Endothelial cell (in vitro differentiated cells): ENCODE measurements at regions not wholly inside any gene's neighbourhood (a gene's known extent, or its start where the extent isn't known, plus 50 kb on each side); places are given as distances from the start of the nearest gene placed in this dataset.

ENCODE experiments used
- DNase-seq: peaks from one replicate; pipeline ENCODE4 v3.0.0; 2021; ENCODE audit warnings: low spot score
- H3K27ac Mint-ChIP-seq: one replicate; pipeline ENCODE4 v1.8.0; 2021; ENCODE audit warnings: mixed read lengths, inconsistent platforms; ENCODE audit not compliant: unreplicated experiment
- H3K27me3 Mint-ChIP-seq: one replicate; pipeline ENCODE4 v1.8.0; 2021; ENCODE audit warnings: mild to moderate bottlenecking, moderate library complexity, mixed read lengths, inconsistent platforms; ENCODE audit not compliant: unreplicated experiment
- H3K36me3 Mint-ChIP-seq: one replicate; pipeline ENCODE4 v1.8.0; 2021; ENCODE audit warnings: mild to moderate bottlenecking, low read depth, mixed read lengths, inconsistent platforms; ENCODE audit not compliant: unreplicated experiment
- H3K4me1 Mint-ChIP-seq: one replicate; pipeline ENCODE4 v1.8.0; 2021; ENCODE audit warnings: mild to moderate bottlenecking, mixed read lengths, inconsistent platforms; ENCODE audit not compliant: unreplicated experiment
- H3K4me3 Mint-ChIP-seq: one replicate; pipeline ENCODE4 v1.8.0; 2021; ENCODE audit warnings: mild to moderate bottlenecking, mixed read lengths, inconsistent platforms; ENCODE audit not compliant: unreplicated experiment
- H3K9me3 Mint-ChIP-seq: one replicate; pipeline ENCODE4 v1.8.0; 2021; ENCODE audit warnings: mixed read lengths, inconsistent platforms; ENCODE audit not compliant: unreplicated experiment
- TF ChIP-seq, protein P1 (sequence below): fragments of 200-600 bp; sonication (generic); IDR thresholded peaks from one replicate; pipeline ENCODE4 v1.5.0; 2021; ENCODE audit warnings: antibody characterized with exemption; ENCODE audit not compliant: unreplicated experiment

DNA sequence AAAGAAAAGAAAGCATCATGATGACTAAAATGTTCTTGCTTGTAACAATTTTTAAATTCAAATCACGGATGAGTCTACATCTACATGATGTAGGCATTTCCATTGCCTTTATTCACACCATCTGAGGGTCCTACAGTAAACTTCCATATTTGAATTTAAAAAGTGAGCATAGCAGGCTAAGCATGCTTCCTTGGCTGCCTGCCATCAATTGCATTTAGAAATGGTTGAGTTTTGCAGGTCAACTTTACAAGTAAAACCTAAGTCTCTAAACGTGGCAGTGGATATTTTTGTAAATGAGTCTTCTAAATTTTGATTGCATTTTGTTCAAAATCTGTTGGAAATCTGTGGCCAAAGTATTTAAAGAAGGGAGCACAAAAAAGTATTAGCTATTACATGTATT lies 136.5 kb upstream of the PTCH1 start:
- no peak for DNase-seq
- no peaks in the 10 kb centered on the region for H3K4me1 Mint-ChIP-seq
- no peaks in the 10 kb centered on the region for H3K36me3 Mint-ChIP-seq
- no peaks in the 10 kb centered on the region for H3K27me3 Mint-ChIP-seq
- no peak overlapping the region for H3K27ac Mint-ChIP-seq
- H3K4me3 Mint-ChIP-seq: no peak overlapping the region
- TF ChIP-seq, protein P1, sequence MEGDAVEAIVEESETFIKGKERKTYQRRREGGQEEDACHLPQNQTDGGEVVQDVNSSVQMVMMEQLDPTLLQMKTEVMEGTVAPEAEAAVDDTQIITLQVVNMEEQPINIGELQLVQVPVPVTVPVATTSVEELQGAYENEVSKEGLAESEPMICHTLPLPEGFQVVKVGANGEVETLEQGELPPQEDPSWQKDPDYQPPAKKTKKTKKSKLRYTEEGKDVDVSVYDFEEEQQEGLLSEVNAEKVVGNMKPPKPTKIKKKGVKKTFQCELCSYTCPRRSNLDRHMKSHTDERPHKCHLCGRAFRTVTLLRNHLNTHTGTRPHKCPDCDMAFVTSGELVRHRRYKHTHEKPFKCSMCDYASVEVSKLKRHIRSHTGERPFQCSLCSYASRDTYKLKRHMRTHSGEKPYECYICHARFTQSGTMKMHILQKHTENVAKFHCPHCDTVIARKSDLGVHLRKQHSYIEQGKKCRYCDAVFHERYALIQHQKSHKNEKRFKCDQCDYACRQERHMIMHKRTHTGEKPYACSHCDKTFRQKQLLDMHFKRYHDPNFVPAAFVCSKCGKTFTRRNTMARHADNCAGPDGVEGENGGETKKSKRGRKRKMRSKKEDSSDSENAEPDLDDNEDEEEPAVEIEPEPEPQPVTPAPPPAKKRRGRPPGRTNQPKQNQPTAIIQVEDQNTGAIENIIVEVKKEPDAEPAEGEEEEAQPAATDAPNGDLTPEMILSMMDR: no peak
- H3K9me3 Mint-ChIP-seq: no peaks in the 10 kb centered on the region

DNA sequence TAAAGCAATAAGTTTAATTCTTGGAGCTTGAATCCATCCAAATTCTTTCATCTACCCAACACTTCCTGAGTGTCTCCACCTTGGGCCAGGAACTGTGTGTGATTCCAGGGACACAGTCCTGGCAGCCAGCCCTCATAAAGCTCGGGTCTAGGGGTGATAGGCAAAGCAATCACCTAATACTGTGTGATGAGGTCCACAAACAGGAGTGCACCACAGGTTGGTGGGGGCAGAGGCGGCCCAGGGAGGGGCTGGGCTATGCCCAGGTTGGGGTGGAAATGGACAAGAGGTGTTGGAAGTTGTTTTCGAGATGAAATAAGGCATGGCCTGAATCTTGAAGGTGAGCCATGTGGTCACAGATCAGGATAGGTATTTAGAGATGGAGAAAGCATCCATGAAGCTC lies 133.9 kb upstream of the PTCH1 start:
- H3K27ac Mint-ChIP-seq: no peak overlapping the region
- H3K9me3 Mint-ChIP-seq: no peaks in the 10 kb centered on the region
- no peaks in the 10 kb centered on the region for H3K4me1 Mint-ChIP-seq
- H3K36me3 Mint-ChIP-seq: no peaks in the 10 kb centered on the region
- H3K4me3 Mint-ChIP-seq: no peak overlapping the region
- H3K27me3 Mint-ChIP-seq: no peaks in the 10 kb centered on the region
- no peak for DNase-seq
- TF ChIP-seq, protein P1: no peak

DNA sequence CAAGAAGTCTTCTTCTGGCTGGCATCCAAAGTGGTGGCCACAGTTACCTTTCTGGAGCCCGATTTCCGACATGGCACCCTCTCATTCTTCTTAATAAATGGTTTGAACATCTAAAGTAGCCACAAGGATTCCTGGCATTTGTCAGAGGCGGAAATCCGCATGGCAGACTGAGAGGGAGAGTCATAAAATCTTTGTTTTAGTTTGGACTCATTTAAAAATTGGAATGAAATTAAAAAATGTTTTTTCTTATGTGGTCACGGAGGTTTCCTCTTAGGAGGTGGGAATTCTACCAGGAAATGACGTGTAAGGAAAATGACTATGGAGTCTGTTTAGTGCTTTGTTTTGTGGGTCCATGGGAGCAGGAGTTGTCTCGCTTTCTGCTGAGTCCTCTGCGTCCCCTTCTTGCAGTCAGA lies 133.0 kb upstream of the PTCH1 start:
- Mint-ChIP-seq H3K9me3 (no peaks in the 10 kb centered on the region), H3K36me3 (no peaks in the 10 kb centered on the region), H3K4me3 (no peak overlapping the region), H3K27ac (no peak overlapping the region), H3K27me3 (no peaks in the 10 kb centered on the region), H3K4me1 (no peaks in the 10 kb centered on the region)
- TF ChIP-seq, protein P1: no peak
- no peak for DNase-seq

DNA sequence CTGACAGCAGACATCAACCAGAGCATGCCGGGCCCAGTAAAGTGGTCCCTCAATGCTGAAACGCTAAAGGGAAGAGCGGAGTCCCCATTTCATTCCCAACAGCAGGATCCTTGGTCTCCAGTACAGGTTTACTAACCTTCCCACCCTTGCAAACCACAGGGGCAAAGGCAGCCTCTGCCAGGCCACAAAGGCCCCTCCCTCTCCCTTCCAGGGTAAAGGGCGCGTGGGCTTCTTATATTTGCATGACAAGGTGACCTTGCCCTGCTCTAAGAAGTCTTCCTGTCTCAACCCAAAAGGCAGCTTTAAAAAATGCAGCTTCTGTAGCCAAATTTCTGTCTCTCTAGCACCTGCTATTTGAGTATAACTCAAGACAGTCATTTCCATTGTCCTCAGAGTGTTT lies 131.5 kb upstream of the PTCH1 start:
- no peaks in the 10 kb centered on the region for H3K36me3 Mint-ChIP-seq
- DNase-seq: no peak
- TF ChIP-seq, protein P1: no peak
- no peaks in the 10 kb centered on the region for H3K9me3 Mint-ChIP-seq
- H3K4me3 Mint-ChIP-seq: no peak overlapping the region
- no peaks in the 10 kb centered on the region for H3K27me3 Mint-ChIP-seq
- no peak overlapping the region for H3K27ac Mint-ChIP-seq
- no peaks in the 10 kb centered on the region for H3K4me1 Mint-ChIP-seq

DNA sequence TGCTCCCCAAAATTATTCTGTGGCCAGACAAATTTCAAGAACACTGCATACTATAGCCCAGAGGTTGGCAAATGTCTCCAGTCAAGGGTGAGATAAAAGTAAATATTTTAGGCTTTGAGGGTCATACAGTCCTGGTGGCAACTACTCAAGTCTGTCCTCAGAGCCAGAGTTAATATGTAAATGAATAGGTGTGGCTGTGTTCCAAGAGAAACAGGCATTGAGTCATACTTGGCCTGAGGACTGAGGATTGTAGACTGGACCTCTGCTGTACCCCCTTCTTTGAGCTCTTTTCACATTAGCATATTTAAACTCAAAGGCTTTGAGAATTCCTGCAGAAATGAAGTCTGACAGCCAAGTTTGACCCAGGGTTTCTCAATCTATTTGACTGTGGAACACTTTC lies 129.2 kb upstream of the PTCH1 start:
- Mint-ChIP-seq H3K9me3 (no peaks in the 10 kb centered on the region), H3K4me1 (no peaks in the 10 kb centered on the region), H3K36me3 (no peaks in the 10 kb centered on the region), H3K27ac (no peak overlapping the region), H3K27me3 (no peaks in the 10 kb centered on the region), H3K4me3 (no peak overlapping the region)
- DNase-seq: no peak
- TF ChIP-seq, protein P1: no peak
